Mammary epithelial cell (primary cell): ENCODE measurements at regions not wholly inside any gene's neighbourhood (a gene's known extent, or its start where the extent isn't known, plus 50 kb on each side); places are given as distances from the start of the nearest gene placed in this dataset.

Source experiments
- EZH2 ChIP-seq: IDR thresholded peaks from 2 replicates; pipeline ENCODE4 v1.6.1; 2012; ENCODE audit warnings: low read length, inconsistent platforms, borderline replicate concordance
- TF ChIP-seq, protein P1 (sequence below), 2 donors: IDR thresholded peaks in 1 of 2; conservative IDR thresholded peaks in 1 of 2; 2 replicates each; pipeline ENCODE4 v1.5.1; 2011 to 2012; ENCODE audit warnings: inconsistent platforms in 2 of 2, low read length in 2 of 2, mild to moderate bottlenecking in 2 of 2, control low read depth in 1 of 2, low read depth in 1 of 2; ENCODE audit not compliant: insufficient read depth in 1 of 2; ENCODE audit errors: extremely low read depth in 1 of 2

DNA sequence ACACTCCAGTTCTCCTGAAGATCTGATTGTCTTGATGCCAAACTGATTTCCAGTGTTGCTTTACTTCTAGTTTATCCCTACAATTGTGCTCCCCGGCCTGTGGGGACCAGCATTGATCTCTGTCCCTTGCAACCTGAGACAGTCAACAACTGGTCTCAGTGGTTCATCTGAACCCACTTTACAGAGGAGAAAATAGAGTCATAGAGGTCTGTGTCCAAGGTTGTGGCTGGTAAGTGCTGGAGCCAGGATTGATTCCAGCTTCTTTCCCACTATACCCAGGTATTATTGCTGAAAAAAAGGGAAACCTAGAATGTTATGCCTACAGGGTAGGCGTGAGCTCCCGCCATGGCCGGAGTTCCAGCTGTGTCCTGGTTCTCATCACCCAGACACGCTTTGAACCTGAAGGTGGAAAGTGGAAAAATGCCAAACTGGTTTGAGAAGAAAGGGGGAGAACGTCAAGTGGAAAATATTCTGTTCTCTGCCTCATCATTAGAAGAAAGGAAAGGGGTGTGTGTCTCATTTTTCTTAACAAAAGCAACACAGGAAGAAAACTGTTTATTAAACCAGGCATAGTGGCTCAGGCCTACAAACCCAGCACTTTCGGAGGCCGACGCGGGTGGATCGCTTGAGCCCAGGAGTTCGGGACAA lies 60.7 kb upstream of the ITPKB start:
- TF ChIP-seq, protein P1, sequence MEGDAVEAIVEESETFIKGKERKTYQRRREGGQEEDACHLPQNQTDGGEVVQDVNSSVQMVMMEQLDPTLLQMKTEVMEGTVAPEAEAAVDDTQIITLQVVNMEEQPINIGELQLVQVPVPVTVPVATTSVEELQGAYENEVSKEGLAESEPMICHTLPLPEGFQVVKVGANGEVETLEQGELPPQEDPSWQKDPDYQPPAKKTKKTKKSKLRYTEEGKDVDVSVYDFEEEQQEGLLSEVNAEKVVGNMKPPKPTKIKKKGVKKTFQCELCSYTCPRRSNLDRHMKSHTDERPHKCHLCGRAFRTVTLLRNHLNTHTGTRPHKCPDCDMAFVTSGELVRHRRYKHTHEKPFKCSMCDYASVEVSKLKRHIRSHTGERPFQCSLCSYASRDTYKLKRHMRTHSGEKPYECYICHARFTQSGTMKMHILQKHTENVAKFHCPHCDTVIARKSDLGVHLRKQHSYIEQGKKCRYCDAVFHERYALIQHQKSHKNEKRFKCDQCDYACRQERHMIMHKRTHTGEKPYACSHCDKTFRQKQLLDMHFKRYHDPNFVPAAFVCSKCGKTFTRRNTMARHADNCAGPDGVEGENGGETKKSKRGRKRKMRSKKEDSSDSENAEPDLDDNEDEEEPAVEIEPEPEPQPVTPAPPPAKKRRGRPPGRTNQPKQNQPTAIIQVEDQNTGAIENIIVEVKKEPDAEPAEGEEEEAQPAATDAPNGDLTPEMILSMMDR (conservative IDR thresholded peaks at IDR 0.05 in 1 of 2, IDR thresholded peaks at IDR 0.05 in 1 of 2; ENCODE audit: extremely low read depth in 1 of 2, insufficient read depth in 1 of 2, low read depth in 1 of 2, low read length in 2 of 2) = no peak
- no peak for TF ChIP-seq EZH2
